CD4-positive, alpha-beta T cell (primary cell): ENCODE measurements at regions not wholly inside any gene's neighbourhood (a gene's known extent, or its start where the extent isn't known, plus 50 kb on each side); places are given as distances from the start of the nearest gene placed in this dataset.

ENCODE experiments used
- ATAC-seq: fragments of 200-7000 bp; cut with Tn5 transposase; one replicate; pipeline ENCODE4 v1.10.0; 2022; ENCODE audit warnings: mild to moderate bottlenecking; ENCODE audit not compliant: poor library complexity
- CTCF ChIA-PET: fragments of 350-600 bp; sonication (Branson Sonifier 250); formaldehyde crosslinking; loops from one replicate; lab custom pipeline; 2021; ENCODE audit warnings: antibody characterized with exemption, inconsistent platforms; lab: Charles Lee
- POLR2A ChIA-PET: fragments of 350-600 bp; sonication (Branson Sonifier 250); formaldehyde crosslinking; loops from one replicate; lab custom pipeline; 2021; ENCODE audit warnings: antibody characterized with exemption, inconsistent platforms; lab: Charles Lee
- DNase-seq, 14 experiments: peaks; one replicate each; pipeline ENCODE4 v3.0.0-alpha.2; 2013 to 2020; ENCODE audit warnings: mixed read lengths in 2 of 14
- H3K27ac ChIP-seq, 2 donors: one replicate each; pipeline versions ENCODE4 v1.5.1 to v1.7.0; 2013; ENCODE audit warnings: low read length in 2 of 2, low read depth in 1 of 2, mild to moderate bottlenecking in 1 of 2
- H3K27me3 ChIP-seq, 2 experiments: 1 replicate in 1 of 2; 2 replicates in 1 of 2; pipeline versions ENCODE4 v1.6.1 to v1.7.0; 2013; ENCODE audit warnings: low read length in 2 of 2, control low read depth in 1 of 2, mild to moderate bottlenecking in 1 of 2, moderate library complexity in 1 of 2; ENCODE audit not compliant: insufficient read depth in 2 of 2, control insufficient read depth in 1 of 2
- H3K36me3 ChIP-seq: one replicate; pipeline ENCODE4 v1.6.1; 2013; ENCODE audit warnings: low read length, control low read depth; ENCODE audit not compliant: insufficient read depth
- H3K4me1 ChIP-seq: one replicate; pipeline ENCODE4 v1.6.1; 2013; ENCODE audit warnings: low read length, control low read depth; ENCODE audit not compliant: insufficient read depth
- H3K4me3 ChIP-seq: one replicate; pipeline ENCODE4 v1.5.1; 2013; ENCODE audit warnings: mild to moderate bottlenecking, low read length, moderate library complexity
- H3K9me3 ChIP-seq, 2 experiments: 1 replicate in 1 of 2; 2 replicates in 1 of 2; pipeline versions ENCODE4 v1.6.1 to v1.7.0; 2013; ENCODE audit warnings: low read length in 2 of 2, mild to moderate bottlenecking in 2 of 2, control low read depth in 1 of 2, moderate library complexity in 1 of 2; ENCODE audit not compliant: control insufficient read depth in 1 of 2, insufficient read depth in 1 of 2
- H3K27ac Mint-ChIP-seq: one replicate; pipeline ENCODE4 v1.8.0; 2020; ENCODE audit warnings: mixed read lengths
- H3K27me3 Mint-ChIP-seq: one replicate; pipeline ENCODE4 v1.8.0; 2021; ENCODE audit warnings: mixed read lengths
- H3K36me3 Mint-ChIP-seq: one replicate; pipeline ENCODE4 v1.8.0; 2021; ENCODE audit warnings: low read depth, mixed read lengths
- H3K4me1 Mint-ChIP-seq: one replicate; pipeline ENCODE4 v1.8.0; 2021; ENCODE audit warnings: low read depth, mixed read lengths
- H3K4me3 Mint-ChIP-seq: one replicate; pipeline ENCODE4 v1.8.0; 2020; ENCODE audit warnings: mild to moderate bottlenecking, mixed read lengths
- H3K9me3 Mint-ChIP-seq: one replicate; pipeline ENCODE4 v1.8.0; 2020; ENCODE audit warnings: mixed read lengths
- intact Hi-C, 2 experiments: fragments of 100-400 bp; cut with DNase I in 1 of 2; cut with micrococcal nuclease in 1 of 2; formaldehyde crosslinking; loops; one replicate each; pipeline versions ENCODE4 v1.15.1 to v1.9.0; 2023 to 2025; cut with DNase I, micrococcal nuclease
- TF ChIP-seq, protein P1 (sequence below): fragments of 200-600 bp; IDR thresholded peaks from one replicate; pipeline ENCODE4 v1.8.0; 2022; ENCODE audit warnings: antibody characterized with exemption, mild to moderate bottlenecking

DNA sequence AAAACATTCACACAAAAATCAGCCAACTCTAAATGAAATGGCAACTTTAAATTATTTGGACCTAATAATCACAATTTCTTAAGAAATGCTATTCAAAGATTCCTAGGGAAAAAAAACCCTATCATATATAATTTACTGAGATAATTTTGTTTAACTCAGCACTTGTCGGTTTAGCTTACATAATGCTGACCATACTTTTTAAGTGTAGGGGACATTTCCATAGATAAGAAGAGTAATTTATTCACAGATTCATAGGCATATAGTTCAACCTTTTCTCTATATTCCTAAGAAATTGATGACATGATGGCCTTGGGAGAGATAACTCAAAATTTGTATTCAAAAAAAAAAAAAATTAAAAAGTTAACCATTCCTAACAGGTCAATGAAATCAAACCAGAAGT is 260.8 kb upstream of the PGRMC2 start:
- peaks cover 10% of the 10 kb centered on the region for H3K4me1 Mint-ChIP-seq
- no peaks in the 10 kb centered on the region for H3K36me3 ChIP-seq
- no peaks in the 10 kb centered on the region for H3K27me3 ChIP-seq
- peaks cover 6% of the 10 kb centered on the region for H3K4me1 ChIP-seq
- intact Hi-C loops: no loop called here
- peaks cover 6% of the 10 kb centered on the region for H3K36me3 Mint-ChIP-seq
- H3K9me3 ChIP-seq: no peaks in the 10 kb centered on the region
- ATAC-seq: no peak
- H3K4me3 ChIP-seq: no peak overlapping the region
- DNase-seq: no peak
- no peak overlapping the region for H3K27ac ChIP-seq
- no peaks in the 10 kb centered on the region for H3K9me3 Mint-ChIP-seq
- POLR2A ChIA-PET: no interaction called here
- H3K27me3 Mint-ChIP-seq: peaks cover 14% of the 10 kb centered on the region
- no peak overlapping the region for H3K4me3 Mint-ChIP-seq
- CTCF ChIA-PET: no interaction called here
- H3K27ac Mint-ChIP-seq: no peak overlapping the region
- TF ChIP-seq, protein P1, sequence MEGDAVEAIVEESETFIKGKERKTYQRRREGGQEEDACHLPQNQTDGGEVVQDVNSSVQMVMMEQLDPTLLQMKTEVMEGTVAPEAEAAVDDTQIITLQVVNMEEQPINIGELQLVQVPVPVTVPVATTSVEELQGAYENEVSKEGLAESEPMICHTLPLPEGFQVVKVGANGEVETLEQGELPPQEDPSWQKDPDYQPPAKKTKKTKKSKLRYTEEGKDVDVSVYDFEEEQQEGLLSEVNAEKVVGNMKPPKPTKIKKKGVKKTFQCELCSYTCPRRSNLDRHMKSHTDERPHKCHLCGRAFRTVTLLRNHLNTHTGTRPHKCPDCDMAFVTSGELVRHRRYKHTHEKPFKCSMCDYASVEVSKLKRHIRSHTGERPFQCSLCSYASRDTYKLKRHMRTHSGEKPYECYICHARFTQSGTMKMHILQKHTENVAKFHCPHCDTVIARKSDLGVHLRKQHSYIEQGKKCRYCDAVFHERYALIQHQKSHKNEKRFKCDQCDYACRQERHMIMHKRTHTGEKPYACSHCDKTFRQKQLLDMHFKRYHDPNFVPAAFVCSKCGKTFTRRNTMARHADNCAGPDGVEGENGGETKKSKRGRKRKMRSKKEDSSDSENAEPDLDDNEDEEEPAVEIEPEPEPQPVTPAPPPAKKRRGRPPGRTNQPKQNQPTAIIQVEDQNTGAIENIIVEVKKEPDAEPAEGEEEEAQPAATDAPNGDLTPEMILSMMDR: no peak

DNA sequence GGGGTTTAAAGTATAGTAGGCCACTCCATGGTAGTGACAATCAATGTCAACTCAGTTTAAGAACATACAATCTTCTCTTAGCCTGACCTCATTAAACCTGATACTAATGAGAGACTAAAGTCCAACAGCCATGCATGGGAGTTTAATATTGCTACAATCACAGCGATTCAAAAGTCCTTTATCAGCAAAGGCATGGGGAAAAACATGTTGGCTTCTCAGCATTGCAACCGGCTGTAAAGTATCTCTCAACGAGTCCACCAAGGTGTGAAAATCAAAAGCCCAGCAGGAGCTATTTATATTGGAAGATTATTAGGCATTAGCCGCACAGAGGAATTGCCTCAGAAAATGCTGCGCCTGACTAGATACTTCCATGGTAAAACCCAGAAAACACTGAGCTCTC is 256.7 kb upstream of the PGRMC2 start:
- POLR2A ChIA-PET: no interaction called here
- Mint-ChIP-seq H3K36me3 (no peaks in the 10 kb centered on the region), H3K4me3 (no peak overlapping the region)

DNA sequence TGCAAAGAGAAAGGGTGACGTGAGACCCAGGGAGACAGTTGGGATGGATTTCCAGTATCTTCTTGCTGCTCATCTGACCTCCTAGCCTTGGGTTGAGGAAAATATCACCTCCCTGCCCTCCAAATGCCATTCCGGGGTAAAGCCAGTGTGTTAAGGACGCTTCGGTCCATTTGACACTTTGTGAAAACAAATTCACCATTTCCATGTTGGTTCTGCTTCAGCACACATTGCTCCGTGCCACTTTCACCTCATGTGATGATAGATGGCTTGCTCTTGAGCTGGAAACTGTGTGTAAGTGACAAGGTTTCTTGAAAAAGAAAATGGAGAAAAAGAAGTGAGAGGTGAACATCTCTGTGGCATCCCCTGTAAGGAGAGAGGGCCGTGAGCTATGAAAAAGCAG is 256.1 kb upstream of the PGRMC2 start:
- Histone ChIP-seq H3K4me3 (no peak overlapping the region), H3K36me3 (no peaks in the 10 kb centered on the region), H3K27me3 (no peaks in the 10 kb centered on the region), H3K4me1 (no peaks in the 10 kb centered on the region), H3K27ac (no peak overlapping the region), H3K9me3 (no peaks in the 10 kb centered on the region)
- peaks cover 6% of the 10 kb centered on the region for H3K27me3 Mint-ChIP-seq
- POLR2A ChIA-PET: no interaction called here
- intact Hi-C loops: no loop called here
- no peak overlapping the region for H3K27ac Mint-ChIP-seq
- H3K9me3 Mint-ChIP-seq: no peaks in the 10 kb centered on the region
- no peaks in the 10 kb centered on the region for H3K4me1 Mint-ChIP-seq
- ATAC-seq (no peak), DNase-seq (no peak)
- TF ChIP-seq, protein P1: no peak
- CTCF ChIA-PET: no interaction called here
- H3K36me3 Mint-ChIP-seq: no peaks in the 10 kb centered on the region
- H3K4me3 Mint-ChIP-seq: no peak overlapping the region

More for the DNA sequence above, 256.7 kb upstream of the PGRMC2 start:
- H3K4me1 Mint-ChIP-seq: no peaks in the 10 kb centered on the region
- no peaks in the 10 kb centered on the region for H3K9me3 ChIP-seq
- CTCF ChIA-PET: interaction anchor here (0.9 kb wide), 1 partner anchor 8 kb away, joined by 3 read pairs; no protein-coding TSS in a partner anchor
- no peak overlapping the region for H3K27ac Mint-ChIP-seq
- ATAC-seq (no peak), DNase-seq (no peak)
- no peak overlapping the region for H3K27ac ChIP-seq
- no peaks in the 10 kb centered on the region for H3K4me1 ChIP-seq
- TF ChIP-seq, protein P1: no peak
- H3K27me3 Mint-ChIP-seq: peaks cover 6% of the 10 kb centered on the region
- H3K9me3 Mint-ChIP-seq: no peaks in the 10 kb centered on the region
- intact Hi-C loops: no loop called here
- H3K27me3 ChIP-seq: no peaks in the 10 kb centered on the region
- no peak overlapping the region for H3K4me3 ChIP-seq
- H3K36me3 ChIP-seq: no peaks in the 10 kb centered on the region
